Astrocyte of the spinal cord (primary cell): ENCODE measurements at regions not wholly inside any gene's neighbourhood (a gene's known extent, or its start where the extent isn't known, plus 50 kb on each side); places are given as distances from the start of the nearest gene placed in this dataset.

ENCODE experiments used
- DNase-seq: peaks from one replicate; pipeline ENCODE4 v3.0.0; 2011; ENCODE audit warnings: low read depth, low spot score
- H3K4me3 ChIP-seq: 2 replicates; pipeline ENCODE4 v1.5.1; 2011; ENCODE audit warnings: low read depth, mild to moderate bottlenecking, low read length, moderate library complexity
- CTCF ChIP-seq: IDR thresholded peaks from 2 replicates; pipeline ENCODE4 v1.5.1; 2012; ENCODE audit warnings: low read depth, mild to moderate bottlenecking, low read length, inconsistent platforms
- in situ Hi-C: cut with HindIII; loops from 2 replicates; pipeline ENCODE4 v1.10.0; 2017; ENCODE audit warnings: low sequenced_read_pairs

- no peak for TF ChIP-seq CTCF
- DNase-seq = no peak
- no peak overlapping the region for H3K4me3 ChIP-seq
- in situ Hi-C loops = no loop called here
These were observed 532.4 kb upstream of the ITGA1 start for GRCh38 chr5:52255308-52255707.

GRCh38 chr5:52262844-52263243 lies 524.9 kb upstream of the ITGA1 start:
- DNase-seq = no peak
- in situ Hi-C loops = no loop called here
- no peak for TF ChIP-seq CTCF
- no peak overlapping the region for H3K4me3 ChIP-seq

GRCh38 chr5:52269401-52269800 lies 518.3 kb upstream of the ITGA1 start:
- DNase-seq = no peak
- in situ Hi-C loops = no loop called here
- no peak overlapping the region for H3K4me3 ChIP-seq
- TF ChIP-seq CTCF = no peak

- no peak for TF ChIP-seq CTCF
- in situ Hi-C loops = no loop called here
- DNase-seq = no peak
- no peak overlapping the region for H3K4me3 ChIP-seq
These were observed 517.9 kb upstream of the ITGA1 start for GRCh38 chr5:52269859-52270258.

GRCh38 chr5:52275639-52276038 lies 512.1 kb upstream of the ITGA1 start:
- no peak overlapping the region for H3K4me3 ChIP-seq
- in situ Hi-C loops = no loop called here
- DNase-seq = no peak
- TF ChIP-seq CTCF = no peak

- DNase-seq = no peak
- TF ChIP-seq CTCF = no peak
- in situ Hi-C loops = no loop called here
- no peak overlapping the region for H3K4me3 ChIP-seq
These were observed 510.6 kb upstream of the ITGA1 start for GRCh38 chr5:52277101-52277500.

- H3K4me3 ChIP-seq = no peak overlapping the region
- in situ Hi-C loops = no loop called here
- DNase-seq = no peak
- TF ChIP-seq CTCF = no peak
These were observed 505.1 kb upstream of the ITGA1 start for GRCh38 chr5:52282647-52283046.
